GM12891 (cell line): ENCODE measurements at regions not wholly inside any gene's neighbourhood (a gene's known extent, or its start where the extent isn't known, plus 50 kb on each side); places are given as distances from the start of the nearest gene placed in this dataset.
"Not testable (repeated sequence)": the region's sequence is repeated elsewhere in the genome, so short reads cannot be mapped to it uniquely, and the experiment has no call there.

ENCODE experiments used
- DNase-seq: peaks from one replicate; pipeline ENCODE4 v3.0.0; 2011; ENCODE audit warnings: low spot score; ENCODE audit not compliant: insufficient read length
- FAIRE-seq: peaks from 2 replicates; lab custom pipeline; 2011; peaks lifted over from hg19 to GRCh38; lab: Jason Lieb, UNC
- PAX5 ChIP-seq: IDR thresholded peaks from 2 replicates; pipeline ENCODE4 v1.6.1; 2011; ENCODE audit warnings: low read length, moderate library complexity, mild to moderate bottlenecking; ENCODE audit not compliant: insufficient read depth, severe bottlenecking
- POLR2A ChIP-seq: IDR thresholded peaks from 2 replicates; pipeline ENCODE4 v1.6.1; 2011; ENCODE audit warnings: low read depth, low read length, control low read depth
- POLR2AphosphoS5 ChIP-seq: IDR thresholded peaks from 2 replicates; pipeline ENCODE4 v1.6.1; 2011; ENCODE audit warnings: low read depth, low read length, control low read depth
- POU2F2 ChIP-seq: IDR thresholded peaks from 2 replicates; pipeline ENCODE4 v1.6.1; 2011; ENCODE audit warnings: low read depth, mild to moderate bottlenecking, control low read depth, low read length, moderate library complexity
- SPI1 ChIP-seq: IDR thresholded peaks from 2 replicates; pipeline ENCODE4 v1.6.1; 2011; ENCODE audit warnings: low read depth, low read length, control low read depth
- TAF1 ChIP-seq: IDR thresholded peaks from 2 replicates; pipeline ENCODE4 v1.6.1; 2011; ENCODE audit warnings: low read depth, low read length, control low read depth

GRCh38 chr20:26373066-26373465, 676.4 kb upstream of the ZNF337 start:
- FAIRE-seq, DNase-seq: not testable (repeated sequence)

- no peak for DNase-seq
- no peak for FAIRE-seq
- TF ChIP-seq PAX5: no peak
- TF ChIP-seq POLR2AphosphoS5: no peak
- no peak for TF ChIP-seq POLR2A
- TF ChIP-seq TAF1: no peak
- no peak for TF ChIP-seq POU2F2
- TF ChIP-seq SPI1: no peak
Observed at GRCh38 chr20:26354511-26354910, 657.9 kb upstream of the ZNF337 start.

GRCh38 chr20:26347396-26347795, 650.7 kb upstream of the ZNF337 start:
- TF ChIP-seq POU2F2 (no peak), POLR2AphosphoS5 (no peak), PAX5 (no peak), SPI1 (no peak), POLR2A (no peak), TAF1 (no peak)
- DNase-seq (no peak), FAIRE-seq (no peak)

- DNase-seq, FAIRE-seq: not testable (repeated sequence)
Observed at GRCh38 chr20:26340460-26341065, 643.9 kb upstream of the ZNF337 start.

GRCh38 chr20:26324177-26324576, 627.5 kb upstream of the ZNF337 start:
- TF ChIP-seq POLR2A (no peak), PAX5 (no peak), POLR2AphosphoS5 (no peak), SPI1 (no peak), POU2F2 (no peak), TAF1 (no peak)
- DNase-seq (no peak), FAIRE-seq (no peak)

GRCh38 chr20:26315054-26315453, 618.4 kb upstream of the ZNF337 start:
- no peak for TF ChIP-seq POLR2A
- no peak for TF ChIP-seq SPI1
- TF ChIP-seq POU2F2: no peak
- TF ChIP-seq PAX5: no peak
- no peak for TF ChIP-seq TAF1
- no peak for TF ChIP-seq POLR2AphosphoS5
- DNase-seq (no peak), FAIRE-seq (no peak)

GRCh38 chr20:26309720-26310119, 613.1 kb upstream of the ZNF337 start:
- not testable (repeated sequence) for DNase-seq, FAIRE-seq

- no peak for DNase-seq
- FAIRE-seq: no peak
- TF ChIP-seq PAX5 (no peak), TAF1 (no peak), POLR2A (no peak), POU2F2 (no peak), POLR2AphosphoS5 (no peak)
Observed at GRCh38 chr20:26308961-26309360, 612.3 kb upstream of the ZNF337 start.

GRCh38 chr20:26295006-26295405, 598.4 kb upstream of the ZNF337 start:
- DNase-seq: no peak
- TF ChIP-seq TAF1 (no peak), POLR2A (no peak), POLR2AphosphoS5 (no peak), SPI1 (no peak), POU2F2 (no peak), PAX5 (no peak)
- no peak for FAIRE-seq

GRCh38 chr20:26288379-26289061, 591.9 kb upstream of the ZNF337 start:
- not testable (repeated sequence) for FAIRE-seq, DNase-seq

GRCh38 chr20:26279238-26279637, 582.6 kb upstream of the ZNF337 start:
- DNase-seq (no peak), FAIRE-seq (no peak)
- TF ChIP-seq POU2F2 (no peak), TAF1 (no peak), PAX5 (no peak), POLR2A (no peak), SPI1 (no peak), POLR2AphosphoS5 (no peak)

- no peak for DNase-seq
- no peak for TF ChIP-seq POU2F2
- TF ChIP-seq POLR2AphosphoS5: no peak
- TF ChIP-seq SPI1: no peak
- no peak for TF ChIP-seq TAF1
- TF ChIP-seq PAX5: no peak
- no peak for TF ChIP-seq POLR2A
- no peak for FAIRE-seq
Observed at GRCh38 chr20:26277339-26277738, 580.7 kb upstream of the ZNF337 start.
